HG03039 (cell line): ENCODE measurements at regions not wholly inside any gene's neighbourhood (a gene's known extent, or its start where the extent isn't known, plus 50 kb on each side); places are given as distances from the start of the nearest gene placed in this dataset.
A peak's percentile ranks its signal among the peaks of the same experiment; 100 is the strongest.

ENCODE experiments used
- ATAC-seq: cut with Tn5 transposase; IDR thresholded peaks from one replicate; pipeline ENCODE4 v1.9.1; 2021; ENCODE audit warnings: mild to moderate bottlenecking, moderate library complexity; ENCODE audit not compliant: unreplicated experiment

- no peak for ATAC-seq
Observed at GRCh38 chr9:17846948-17847655, 268.2 kb downstream of the SH3GL2 start.

GRCh38 chr9:17847908-17848307, 269.0 kb downstream of the SH3GL2 start:
- no peak for ATAC-seq

GRCh38 chr9:17852108-17852507, 273.2 kb downstream of the SH3GL2 start:
- no peak for ATAC-seq

- no peak for ATAC-seq
Observed at GRCh38 chr9:17854487-17854886, 275.6 kb downstream of the SH3GL2 start.

GRCh38 chr9:17856995-17857394, 278.1 kb downstream of the SH3GL2 start:
- no peak for ATAC-seq

GRCh38 chr9:17859228-17859627, 280.4 kb downstream of the SH3GL2 start:
- ATAC-seq = no peak

GRCh38 chr9:17859987-17860386, 281.1 kb downstream of the SH3GL2 start:
- no peak for ATAC-seq

- ATAC-seq = no peak
Observed at GRCh38 chr9:17862101-17862500, 283.2 kb downstream of the SH3GL2 start.

GRCh38 chr9:17862629-17863028, 283.8 kb downstream of the SH3GL2 start:
- no peak for ATAC-seq

- ATAC-seq = peak; percentile 90
Observed at GRCh38 chr9:17863213-17863883, 284.5 kb downstream of the SH3GL2 start.

GRCh38 chr9:17863924-17864323, 285.1 kb downstream of the SH3GL2 start:
- no peak for ATAC-seq

GRCh38 chr9:17864951-17865350, 286.1 kb downstream of the SH3GL2 start:
- ATAC-seq = no peak

- ATAC-seq = no peak
Observed at GRCh38 chr9:17865881-17866280, 287.0 kb downstream of the SH3GL2 start.

- no peak for ATAC-seq
Observed at GRCh38 chr9:17870722-17871121, 291.9 kb downstream of the SH3GL2 start.

- ATAC-seq = no peak
Observed at GRCh38 chr9:17871213-17871890, 292.5 kb downstream of the SH3GL2 start.

GRCh38 chr9:17875886-17876285, 297.0 kb downstream of the SH3GL2 start:
- ATAC-seq = no peak

- ATAC-seq = no peak
Observed at GRCh38 chr9:17876687-17877086, 297.8 kb downstream of the SH3GL2 start.

GRCh38 chr9:17878810-17879370, 300.0 kb downstream of the SH3GL2 start:
- ATAC-seq = no peak

- ATAC-seq = no peak
Observed at GRCh38 chr9:17881371-17881770, 302.5 kb downstream of the SH3GL2 start.

- no peak for ATAC-seq
Observed at GRCh38 chr9:17882688-17883594, 304.1 kb downstream of the SH3GL2 start.

- ATAC-seq = no peak
Observed at GRCh38 chr9:17888066-17888465, 309.2 kb downstream of the SH3GL2 start.
